ENCODE measurements at regions not wholly inside any gene's neighbourhood (a gene's known extent, or its start where the extent isn't known, plus 50 kb on each side); places are given as distances from the start of the nearest gene placed in this dataset.
A peak's percentile ranks its signal among the peaks of the same experiment; 100 is the strongest.

GRCh38 chr1:193504920-193505319 lies 318.5 kb upstream of the B3GALT2 start:
- DNase-seq: no peak

DNA sequence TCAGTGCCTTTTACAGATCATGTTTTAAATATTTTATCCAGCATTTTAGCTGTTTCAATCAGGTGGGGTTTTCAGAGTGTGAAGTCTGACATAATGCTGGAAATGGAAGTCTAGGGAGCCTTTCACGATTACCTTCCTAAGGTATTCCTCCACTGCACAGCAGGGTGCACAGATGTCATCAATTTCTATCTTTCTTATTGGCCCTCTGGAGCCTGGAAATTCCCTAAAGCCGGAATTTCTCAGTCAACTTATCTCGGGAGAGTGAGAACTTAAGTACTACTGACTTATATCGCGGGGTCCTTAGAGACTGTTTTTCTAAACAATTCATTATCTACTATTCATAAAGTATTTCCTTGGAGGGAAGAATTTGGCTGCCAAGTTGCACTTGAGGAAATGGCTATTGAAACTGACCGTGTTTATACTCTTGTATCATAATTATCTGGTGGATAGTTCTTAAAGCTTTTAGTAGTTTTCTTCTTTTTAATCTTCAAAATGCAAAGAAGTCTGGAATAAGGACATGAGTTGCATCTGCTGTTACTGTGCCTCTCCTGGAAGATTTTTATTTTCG lies 311.8 kb upstream of the B3GALT2 start:
- DNase-seq: no peak

GRCh38 chr1:193494368-193494767 lies 308.0 kb upstream of the B3GALT2 start:
- DNase-seq: no peak

DNA sequence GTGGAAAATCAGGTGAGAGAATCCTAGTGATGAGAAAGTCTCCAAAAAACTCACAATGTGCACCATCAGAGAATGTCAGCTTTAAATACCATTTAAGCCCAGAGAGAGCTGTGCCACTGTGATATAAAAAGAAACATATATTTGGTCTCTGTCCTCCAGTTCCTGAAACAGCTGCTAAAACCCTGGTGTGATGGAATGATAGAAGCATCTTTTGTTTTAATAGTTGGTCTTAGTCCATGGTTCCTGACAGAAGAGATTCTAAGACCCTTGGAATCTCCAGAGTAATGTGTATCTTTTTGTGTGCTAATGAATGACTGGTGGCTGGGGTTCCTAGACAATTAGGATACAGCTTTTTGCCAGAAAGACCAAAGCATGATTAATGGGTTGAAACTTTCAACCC lies 302.8 kb upstream of the B3GALT2 start:
- DNase-seq: no peak

GRCh38 chr1:193487722-193488121 lies 301.3 kb upstream of the B3GALT2 start:
- no peak for DNase-seq

DNA sequence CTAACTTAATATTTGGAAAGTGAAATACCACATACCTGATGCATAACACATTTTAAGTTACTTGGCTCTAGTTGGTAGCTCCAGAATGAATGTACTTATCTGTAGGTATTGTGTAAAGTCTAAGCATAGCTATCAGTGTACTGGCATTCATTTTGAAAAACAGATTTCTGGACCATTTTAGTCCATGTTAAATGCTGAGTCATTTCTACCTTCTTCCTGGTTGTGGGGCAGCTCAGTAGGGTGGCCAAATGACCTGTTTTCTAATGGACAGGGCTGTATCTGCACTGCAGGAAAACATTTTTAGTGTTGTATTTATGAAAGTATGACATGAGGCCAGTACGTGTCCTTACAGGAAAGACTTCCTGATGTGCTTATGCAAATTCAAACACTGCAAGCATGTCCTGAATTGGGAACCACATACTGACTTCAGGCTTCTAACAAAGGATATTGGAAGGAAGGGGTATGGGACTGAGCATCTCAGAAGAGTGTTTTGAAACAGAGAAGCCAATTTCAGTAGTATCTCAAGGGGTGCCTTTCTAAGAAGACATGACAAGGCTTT lies 300.3 kb upstream of the B3GALT2 start:
- no peak for DNase-seq

GRCh38 chr1:193480755-193481154 lies 294.3 kb upstream of the B3GALT2 start:
- DNase-seq: no peak

DNA sequence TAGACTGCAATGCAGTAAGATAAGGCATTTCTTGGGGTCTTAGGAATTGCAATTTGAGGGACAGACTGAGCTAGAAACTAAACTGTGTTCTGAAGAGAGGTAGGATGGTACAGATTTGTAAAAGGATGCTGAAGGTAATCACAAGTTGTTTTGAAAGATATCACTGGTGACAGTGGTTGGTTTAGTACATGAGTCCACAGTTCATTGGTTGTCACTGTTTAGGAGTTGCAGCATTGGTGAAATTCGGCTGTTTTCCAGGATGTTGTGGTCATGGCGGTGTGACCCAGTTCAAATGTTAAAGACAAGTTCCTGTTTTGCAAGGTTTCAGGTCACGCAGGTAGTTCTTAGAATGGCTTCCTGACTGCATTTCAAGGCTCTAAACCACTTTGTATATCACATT lies 292.8 kb upstream of the B3GALT2 start:
- DNase-seq: no peak

GRCh38 chr1:193476748-193477147 lies 290.3 kb upstream of the B3GALT2 start:
- DNase-seq: no peak

DNA sequence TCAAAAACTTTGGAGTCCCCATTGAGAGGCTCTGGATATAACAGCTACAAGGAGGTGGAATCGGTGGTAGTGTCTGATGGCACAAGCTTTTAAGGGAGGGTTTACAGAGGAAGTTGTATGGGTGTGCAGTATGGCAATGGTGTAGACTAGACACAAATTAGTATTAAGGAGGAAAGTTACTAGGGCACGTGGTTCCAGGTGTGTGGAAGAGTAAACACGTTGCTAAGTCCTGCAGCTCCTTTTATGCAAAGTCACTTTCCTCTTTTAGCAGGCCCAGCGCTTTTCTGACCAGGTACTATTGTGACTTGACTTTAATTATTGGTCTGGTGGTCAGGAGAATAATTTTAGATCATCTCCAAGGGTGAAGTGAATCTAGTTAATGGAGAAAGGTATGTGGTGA lies 287.5 kb upstream of the B3GALT2 start:
- DNase-seq: no peak

DNA sequence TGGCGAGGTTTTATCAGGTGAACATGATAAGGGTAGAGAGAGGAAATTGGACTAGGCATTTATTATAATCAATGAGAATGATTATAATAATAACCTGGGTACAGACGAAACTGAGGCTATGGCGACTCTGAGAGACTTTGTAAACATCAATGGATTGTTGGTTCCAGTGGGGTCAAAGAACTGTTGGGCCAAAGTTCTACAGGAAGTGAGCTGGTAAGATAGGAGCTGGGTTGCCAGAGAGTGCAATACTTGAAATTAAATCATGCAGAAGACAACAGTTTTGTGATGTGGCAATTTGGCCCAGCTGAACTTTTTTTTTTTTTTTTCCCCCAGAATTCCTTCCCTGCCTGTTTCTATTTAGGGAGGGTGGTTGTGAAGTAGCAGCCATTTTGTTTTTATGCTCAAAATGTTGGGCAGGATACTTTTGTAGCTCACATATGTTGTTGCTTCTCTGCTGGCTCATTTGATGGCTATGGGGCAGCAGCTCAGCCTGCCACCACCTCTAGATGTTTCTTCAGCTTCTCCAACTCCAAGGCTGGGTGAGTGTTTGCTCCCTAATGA lies 286.5 kb upstream of the B3GALT2 start:
- no peak for DNase-seq

DNA sequence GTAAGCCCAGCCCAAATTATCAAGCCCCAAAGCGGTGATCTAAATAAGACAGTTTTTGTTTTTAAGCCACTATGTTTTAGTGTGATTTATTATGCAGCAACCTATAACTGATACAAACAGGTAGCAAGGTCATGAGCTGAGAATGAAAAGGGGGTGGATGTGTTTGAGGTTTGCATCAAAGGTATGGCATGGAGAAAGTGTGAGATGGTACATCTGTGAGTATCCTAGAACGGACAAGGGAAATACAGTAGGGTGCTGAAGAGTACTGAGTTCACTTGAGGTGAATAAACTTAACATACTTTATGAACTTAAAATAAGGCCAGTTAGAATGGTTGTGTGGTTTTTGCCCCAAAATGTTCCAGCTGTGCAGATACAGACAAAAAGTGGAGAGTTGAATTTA lies 286.0 kb upstream of the B3GALT2 start:
- no peak for DNase-seq

DNA sequence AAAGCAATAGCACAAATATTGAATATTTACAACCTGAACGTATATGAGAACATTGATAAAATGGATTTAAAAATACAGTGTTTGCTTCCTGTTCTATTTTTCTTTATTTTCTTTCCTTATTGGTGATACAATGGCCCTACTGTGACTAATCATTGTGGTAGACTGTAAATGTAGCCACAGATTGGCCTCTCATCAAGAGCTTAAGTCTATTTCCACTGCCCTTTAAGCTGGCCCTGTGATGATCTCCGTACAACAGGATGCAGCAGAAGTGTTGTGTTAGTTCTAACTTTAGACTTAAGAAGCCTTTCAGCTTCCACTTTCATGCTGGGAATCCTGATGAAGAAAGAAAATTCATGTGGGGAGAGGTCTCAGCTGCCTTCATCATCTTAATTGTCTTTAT lies 285.6 kb upstream of the B3GALT2 start:
- DNase-seq: peak; percentile 27

DNA sequence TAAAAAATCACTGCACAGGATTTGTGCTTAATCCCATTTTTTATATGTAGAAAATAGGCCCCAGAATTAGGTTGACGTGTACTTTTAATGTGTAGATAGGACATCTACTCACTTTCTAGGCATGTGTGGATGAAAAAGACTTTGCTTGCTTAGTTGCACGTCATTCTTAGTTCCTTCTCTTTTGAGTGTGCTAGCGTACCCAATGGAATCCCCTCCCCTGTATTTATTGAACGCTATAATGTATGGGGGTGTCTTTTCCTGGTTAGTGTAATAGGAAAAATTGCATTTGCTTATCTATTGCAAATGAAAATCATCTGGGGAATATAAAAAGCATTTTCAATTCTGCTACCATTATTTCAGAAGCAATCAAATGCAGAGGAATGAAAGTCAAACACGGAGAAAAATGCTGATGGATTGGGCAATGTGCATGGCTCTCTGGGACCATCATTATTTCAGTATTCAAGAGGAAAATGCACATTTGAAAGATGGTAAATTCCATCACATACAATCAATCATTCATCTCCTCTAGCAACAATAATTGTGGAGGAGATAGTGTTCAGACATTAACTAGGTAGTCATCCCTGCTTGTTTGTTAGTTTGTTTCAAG lies 277.0 kb upstream of the B3GALT2 start:
- no peak for DNase-seq

GRCh38 chr1:193462629-193463320 lies 276.4 kb upstream of the B3GALT2 start:
- DNase-seq: peak; percentile 6

- DNase-seq: no peak
Measured at GRCh38 chr1:193458628-193459027, 272.2 kb upstream of the B3GALT2 start.

GRCh38 chr1:193457676-193458075 lies 271.3 kb upstream of the B3GALT2 start:
- no peak for DNase-seq

DNA sequence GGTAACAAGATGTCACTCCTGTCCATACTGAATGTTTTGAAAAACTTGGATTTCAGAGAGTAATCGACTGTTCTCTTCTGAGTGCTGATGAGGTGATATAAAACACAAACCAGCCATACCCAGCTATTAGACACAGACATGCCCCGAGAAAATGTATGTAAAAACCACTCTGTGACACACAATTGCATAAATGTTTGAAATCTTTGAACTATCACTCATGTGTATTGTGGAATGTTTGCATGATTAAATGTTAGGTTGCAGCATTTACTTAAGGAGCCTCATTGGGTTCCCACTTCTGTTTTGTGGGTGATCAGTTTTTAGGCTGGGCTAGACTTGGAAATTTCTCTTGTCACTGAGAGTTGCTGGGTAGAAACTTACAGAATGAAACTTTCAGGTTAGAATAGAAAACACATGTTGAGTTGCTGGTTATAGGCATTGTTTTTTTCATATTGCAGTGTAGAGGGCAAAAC lies 270.4 kb upstream of the B3GALT2 start:
- DNase-seq: no peak

- no peak for DNase-seq
Measured at GRCh38 chr1:193451606-193452005, 265.2 kb upstream of the B3GALT2 start.

DNA sequence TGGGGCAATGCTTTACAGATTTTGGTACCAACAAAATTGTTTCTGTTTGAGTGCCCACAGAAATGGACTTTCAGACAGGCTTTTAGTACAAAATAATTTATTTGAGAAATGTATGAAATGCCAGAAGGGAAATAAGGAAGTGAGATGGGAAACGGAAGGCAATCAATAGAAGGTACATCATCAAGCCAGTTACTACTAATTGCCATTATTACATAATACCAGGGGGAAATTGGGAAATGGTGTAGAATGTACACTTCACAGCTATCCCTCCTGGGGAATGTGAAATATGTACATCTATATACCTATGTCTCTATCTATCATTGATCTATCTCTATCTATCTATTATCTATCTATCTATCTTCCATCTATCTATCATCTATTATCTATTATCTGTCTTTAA lies 264.6 kb upstream of the B3GALT2 start:
- DNase-seq: peak; percentile 13

GRCh38 chr1:193448682-193449461 lies 262.5 kb upstream of the B3GALT2 start:
- no peak for DNase-seq

- no peak for DNase-seq
Measured at GRCh38 chr1:193443886-193444285, 257.5 kb upstream of the B3GALT2 start.

DNA sequence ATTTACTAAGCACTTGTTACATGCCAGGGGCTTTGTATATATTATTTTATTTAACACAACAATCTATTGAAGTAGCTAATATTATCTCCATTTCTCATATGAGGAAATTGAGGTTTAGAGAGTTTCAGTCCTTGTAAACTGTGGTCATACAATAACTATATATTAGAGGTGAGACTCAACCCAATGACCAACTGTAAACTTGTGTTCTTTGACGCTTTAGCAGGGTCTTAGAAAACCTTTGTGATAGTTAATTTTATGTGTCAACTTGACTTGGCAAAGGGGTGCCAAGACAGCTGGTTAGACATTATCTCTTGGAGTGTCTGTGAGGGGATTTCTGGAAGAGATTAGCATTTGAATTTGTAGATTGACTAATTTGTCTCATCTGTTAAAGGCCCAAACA lies 252.4 kb upstream of the B3GALT2 start:
- DNase-seq: no peak
